LNCaP clone FGC (cell line): ENCODE measurements at regions not wholly inside any gene's neighbourhood (a gene's known extent, or its start where the extent isn't known, plus 50 kb on each side); places are given as distances from the start of the nearest gene placed in this dataset.
A peak's percentile ranks its signal among the peaks of the same experiment; 100 is the strongest.

Experiments
- DNase-seq: peaks from one replicate; pipeline ENCODE4 v3.0.0-alpha.2; 2011; ENCODE audit warnings: low read depth
- H3K4me3 ChIP-seq: 2 replicates; pipeline ENCODE4 v1.5.1; 2011; ENCODE audit warnings: mild to moderate bottlenecking, low read depth, low read length, control low read depth
- TF ChIP-seq, protein P1 (sequence below): IDR thresholded peaks from 2 replicates; pipeline ENCODE4 v1.5.1; 2012; ENCODE audit warnings: mild to moderate bottlenecking; ENCODE audit not compliant: control insufficient read depth, insufficient read depth; ENCODE audit errors: extremely low read depth

GRCh38 chr14:55841625-55842024 lies 261.6 kb downstream of the KTN1 start:
- H3K4me3 ChIP-seq = no peak overlapping the region
- DNase-seq = no peak
- TF ChIP-seq, protein P1, sequence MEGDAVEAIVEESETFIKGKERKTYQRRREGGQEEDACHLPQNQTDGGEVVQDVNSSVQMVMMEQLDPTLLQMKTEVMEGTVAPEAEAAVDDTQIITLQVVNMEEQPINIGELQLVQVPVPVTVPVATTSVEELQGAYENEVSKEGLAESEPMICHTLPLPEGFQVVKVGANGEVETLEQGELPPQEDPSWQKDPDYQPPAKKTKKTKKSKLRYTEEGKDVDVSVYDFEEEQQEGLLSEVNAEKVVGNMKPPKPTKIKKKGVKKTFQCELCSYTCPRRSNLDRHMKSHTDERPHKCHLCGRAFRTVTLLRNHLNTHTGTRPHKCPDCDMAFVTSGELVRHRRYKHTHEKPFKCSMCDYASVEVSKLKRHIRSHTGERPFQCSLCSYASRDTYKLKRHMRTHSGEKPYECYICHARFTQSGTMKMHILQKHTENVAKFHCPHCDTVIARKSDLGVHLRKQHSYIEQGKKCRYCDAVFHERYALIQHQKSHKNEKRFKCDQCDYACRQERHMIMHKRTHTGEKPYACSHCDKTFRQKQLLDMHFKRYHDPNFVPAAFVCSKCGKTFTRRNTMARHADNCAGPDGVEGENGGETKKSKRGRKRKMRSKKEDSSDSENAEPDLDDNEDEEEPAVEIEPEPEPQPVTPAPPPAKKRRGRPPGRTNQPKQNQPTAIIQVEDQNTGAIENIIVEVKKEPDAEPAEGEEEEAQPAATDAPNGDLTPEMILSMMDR = no peak

DNA sequence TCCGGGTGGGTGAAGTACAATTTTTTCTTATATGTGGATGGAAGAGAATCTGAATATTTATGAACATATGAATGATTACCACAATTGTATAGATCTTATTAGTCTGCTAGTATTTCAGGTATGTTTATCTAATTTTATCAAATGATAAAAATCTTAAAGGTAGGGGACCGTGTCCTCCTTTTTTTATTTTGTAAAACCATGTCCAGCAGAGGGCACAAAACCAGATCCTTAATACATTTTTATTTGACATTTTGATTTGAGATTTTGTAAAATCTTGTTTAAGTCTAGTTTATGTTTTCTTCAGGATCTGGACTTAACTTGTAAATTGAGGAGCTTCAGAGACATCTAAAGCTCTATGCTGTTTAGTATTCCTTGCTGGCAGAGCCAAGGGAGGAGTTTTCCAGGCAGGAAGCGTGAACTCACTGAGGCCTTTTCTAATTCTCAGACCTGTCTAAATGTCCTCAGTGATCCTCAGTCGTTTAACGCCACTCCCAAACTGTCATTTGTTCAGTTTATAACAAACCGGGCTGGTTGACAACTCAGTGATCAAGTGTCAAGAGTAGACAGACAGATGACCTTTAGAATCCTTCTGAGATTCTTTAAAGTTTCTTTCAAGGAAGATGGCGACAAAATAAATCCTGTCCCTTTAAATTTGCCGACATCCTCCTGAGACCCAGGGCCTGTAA lies 263.9 kb downstream of the KTN1 start:
- TF ChIP-seq, protein P1 = 0 out of 2 replicates have a peak, but pooled peaks have one; percentile 22

GRCh38 chr14:55845963-55846825 lies 266.2 kb downstream of the KTN1 start:
- H3K4me3 ChIP-seq = no peak overlapping the region
- no peak for DNase-seq
- TF ChIP-seq, protein P1 = no peak

More for the DNA sequence above, 263.9 kb downstream of the KTN1 start:
- no peak for DNase-seq
- H3K4me3 ChIP-seq = no peak overlapping the region

- H3K4me3 ChIP-seq = no peak overlapping the region
- TF ChIP-seq, protein P1 = no peak
- DNase-seq = no peak
Measured at GRCh38 chr14:55846826-55847446, 266.9 kb downstream of the KTN1 start.

- no peak overlapping the region for H3K4me3 ChIP-seq
- TF ChIP-seq, protein P1 = no peak
- peak; percentile 11 for DNase-seq
Measured at GRCh38 chr14:55847766-55848165, 267.8 kb downstream of the KTN1 start.

GRCh38 chr14:55848964-55849363 lies 269.0 kb downstream of the KTN1 start:
- TF ChIP-seq, protein P1 = no peak

More at GRCh38 chr14:55848964-55849363, 269.0 kb downstream of the KTN1 start:
- DNase-seq = no peak
- H3K4me3 ChIP-seq = no peak overlapping the region
